WTC11 (cell line): ENCODE measurements at regions not wholly inside any gene's neighbourhood (a gene's known extent, or its start where the extent isn't known, plus 50 kb on each side); places are given as distances from the start of the nearest gene placed in this dataset.

Source experiments
- ATAC-seq: fragments of 200-7000 bp; cut with Tn5 transposase; 2 replicates; pipeline ENCODE4 v1.10.0; 2021; ENCODE audit warnings: mild to moderate bottlenecking, moderate library complexity
- CTCF ChIA-PET: fragments of 300-600 bp; sonication (Branson Sonifier 250); formaldehyde crosslinking; loops from one replicate; lab custom pipeline; 2021; ENCODE audit warnings: antibody characterized with exemption; lab: Charles Lee
- POLR2A ChIA-PET: fragments of 350-600 bp; sonication (Branson Sonifier 250); formaldehyde crosslinking; loops from one replicate; lab custom pipeline; 2021; ENCODE audit warnings: antibody characterized with exemption; lab: Charles Lee
- DNase-seq: peaks from one replicate; pipeline ENCODE4 v3.0.0; 2021; ENCODE audit warnings: low spot score
- H3K27ac Mint-ChIP-seq: 2 replicates; pipeline ENCODE4 v1.8.0; 2021; ENCODE audit warnings: mixed read lengths
- H3K27me3 Mint-ChIP-seq: 2 replicates; pipeline ENCODE4 v1.8.0; 2021; ENCODE audit warnings: low read depth, mild to moderate bottlenecking, moderate library complexity, mixed read lengths
- H3K36me3 Mint-ChIP-seq: 2 replicates; pipeline ENCODE4 v1.8.0; 2021; ENCODE audit warnings: mixed read lengths
- H3K4me1 Mint-ChIP-seq: 2 replicates; pipeline ENCODE4 v1.8.0; 2022; ENCODE audit warnings: mixed read lengths
- H3K4me3 Mint-ChIP-seq: 2 replicates; pipeline ENCODE4 v1.8.0; 2021; ENCODE audit warnings: mild to moderate bottlenecking, moderate library complexity, mixed read lengths
- H3K9me3 Mint-ChIP-seq: 2 replicates; pipeline ENCODE4 v1.8.0; 2021; ENCODE audit warnings: mixed read lengths
- ATF3 ChIP-seq: sonication (generic); formaldehyde crosslinking; conservative IDR thresholded peaks from 2 replicates; pipeline ENCODE4 v1.8.1; 2022; ENCODE audit warnings: mild to moderate bottlenecking, missing genetic modification reagents
- CREB1 ChIP-seq: sonication (generic); formaldehyde crosslinking; IDR thresholded peaks from 2 replicates; pipeline ENCODE4 v1.8.0; 2023; ENCODE audit warnings: mild to moderate bottlenecking, missing genetic modification reagents
- GRHL2 ChIP-seq: fragments of 250-450 bp; sonication (Bioruptor Pico); IDR thresholded peaks from 2 replicates; pipeline ENCODE4 v1.8.0; 2022; ENCODE audit warnings: mild to moderate bottlenecking, moderate library complexity; ENCODE audit not compliant: insufficient replicate concordance, severe bottlenecking
- GTF2I ChIP-seq: fragments of 250-450 bp; sonication (Bioruptor Pico); conservative IDR thresholded peaks from 2 replicates; pipeline ENCODE4 v1.4.0; 2021; ENCODE audit warnings: mild to moderate bottlenecking
- IRF2 ChIP-seq: sonication (generic); formaldehyde crosslinking; IDR thresholded peaks from 2 replicates; pipeline ENCODE4 v1.8.0; 2022; ENCODE audit warnings: low read depth, missing genetic modification reagents, borderline replicate concordance
- MXD4 ChIP-seq: fragments of 250-450 bp; sonication (Bioruptor Pico); IDR thresholded peaks from 2 replicates; pipeline ENCODE4 v1.8.0; 2021; ENCODE audit warnings: mild to moderate bottlenecking, moderate library complexity, borderline replicate concordance
- MYBL2 ChIP-seq: sonication (generic); formaldehyde crosslinking; IDR thresholded peaks from 2 replicates; pipeline ENCODE4 v1.8.1; 2023; ENCODE audit warnings: mild to moderate bottlenecking, moderate library complexity, missing genetic modification reagents
- NFATC4 ChIP-seq: fragments of 250-450 bp; sonication (Bioruptor Pico); IDR thresholded peaks from 2 replicates; pipeline ENCODE4 v1.9.0; 2021; ENCODE audit warnings: mild to moderate bottlenecking
- NFE2L1 ChIP-seq: sonication (generic); formaldehyde crosslinking; IDR thresholded peaks from 2 replicates; pipeline ENCODE4 v1.8.1; 2023; ENCODE audit warnings: missing genetic modification reagents
- NFYB ChIP-seq: sonication (generic); formaldehyde crosslinking; conservative IDR thresholded peaks from 2 replicates; pipeline ENCODE4 v1.8.0; 2022; ENCODE audit warnings: low read depth, missing genetic modification reagents
- PRRX2 ChIP-seq: fragments of 250-450 bp; sonication (Bioruptor Pico); IDR thresholded peaks from 2 replicates; pipeline ENCODE4 v1.8.0; 2021; ENCODE audit warnings: mild to moderate bottlenecking
- RORB ChIP-seq: fragments of 250-450 bp; sonication (Bioruptor Pico); IDR thresholded peaks from 2 replicates; pipeline ENCODE4 v1.9.0; 2021; ENCODE audit warnings: mild to moderate bottlenecking
- STAT6 ChIP-seq: sonication (generic); formaldehyde crosslinking; conservative IDR thresholded peaks from 2 replicates; pipeline ENCODE4 v1.8.1; 2023; ENCODE audit warnings: mild to moderate bottlenecking, low read depth, missing genetic modification reagents, moderate library complexity
- TP53 ChIP-seq: sonication (generic); formaldehyde crosslinking; IDR thresholded peaks from 2 replicates; pipeline ENCODE4 v1.8.1; 2023; ENCODE audit warnings: mild to moderate bottlenecking, missing genetic modification reagents
- ZNF121 ChIP-seq: sonication (generic); formaldehyde crosslinking; IDR thresholded peaks from 2 replicates; pipeline ENCODE4 v1.8.0; 2023; ENCODE audit warnings: missing genetic modification reagents
- ZNF512 ChIP-seq: sonication (generic); formaldehyde crosslinking; IDR thresholded peaks from 2 replicates; pipeline ENCODE4 v1.8.1; 2022; ENCODE audit warnings: missing genetic modification reagents, borderline replicate concordance
- ZNF671 ChIP-seq: fragments of 250-450 bp; sonication (Bioruptor Pico); IDR thresholded peaks from 2 replicates; pipeline ENCODE4 v1.8.0; 2021; ENCODE audit warnings: mild to moderate bottlenecking
- TF ChIP-seq, protein P1 (sequence below): fragments of 250-450 bp; sonication (Bioruptor Pico); IDR thresholded peaks from 2 replicates; pipeline ENCODE4 v1.9.0; 2021; ENCODE audit warnings: mild to moderate bottlenecking, borderline replicate concordance
- TF ChIP-seq, protein P2 (sequence below): fragments of 200-600 bp; IDR thresholded peaks from 2 replicates; pipeline ENCODE4 v1.8.0; 2022; ENCODE audit warnings: antibody characterized with exemption

GRCh38 chr9:84600739-84601138, 68.8 kb upstream of the NTRK2 start:
- H3K27me3 Mint-ChIP-seq: peaks cover 5% of the 10 kb centered on the region
- DNase-seq (no peak), ATAC-seq (no peak)
- ChIA-PET CTCF (no interaction called here), POLR2A (interaction anchor here (0.6 kb wide), 1 partner anchor 11 kb away, joined by 6 read pairs; no protein-coding TSS in a partner anchor)
- no peaks in the 10 kb centered on the region for H3K4me1 Mint-ChIP-seq
- TF ChIP-seq STAT6 (CRISPR knock-in tag): no peak
- no peak for TF ChIP-seq CREB1 (CRISPR knock-in tag)
- TF ChIP-seq TP53 (CRISPR knock-in tag): no peak
- no peak for TF ChIP-seq ZNF671 (CRISPR knock-in tag)
- TF ChIP-seq NFE2L1 (CRISPR knock-in tag): no peak
- no peak for TF ChIP-seq GRHL2 (CRISPR knock-in tag)
- no peak for TF ChIP-seq ATF3 (CRISPR knock-in tag)
- TF ChIP-seq, protein P1, sequence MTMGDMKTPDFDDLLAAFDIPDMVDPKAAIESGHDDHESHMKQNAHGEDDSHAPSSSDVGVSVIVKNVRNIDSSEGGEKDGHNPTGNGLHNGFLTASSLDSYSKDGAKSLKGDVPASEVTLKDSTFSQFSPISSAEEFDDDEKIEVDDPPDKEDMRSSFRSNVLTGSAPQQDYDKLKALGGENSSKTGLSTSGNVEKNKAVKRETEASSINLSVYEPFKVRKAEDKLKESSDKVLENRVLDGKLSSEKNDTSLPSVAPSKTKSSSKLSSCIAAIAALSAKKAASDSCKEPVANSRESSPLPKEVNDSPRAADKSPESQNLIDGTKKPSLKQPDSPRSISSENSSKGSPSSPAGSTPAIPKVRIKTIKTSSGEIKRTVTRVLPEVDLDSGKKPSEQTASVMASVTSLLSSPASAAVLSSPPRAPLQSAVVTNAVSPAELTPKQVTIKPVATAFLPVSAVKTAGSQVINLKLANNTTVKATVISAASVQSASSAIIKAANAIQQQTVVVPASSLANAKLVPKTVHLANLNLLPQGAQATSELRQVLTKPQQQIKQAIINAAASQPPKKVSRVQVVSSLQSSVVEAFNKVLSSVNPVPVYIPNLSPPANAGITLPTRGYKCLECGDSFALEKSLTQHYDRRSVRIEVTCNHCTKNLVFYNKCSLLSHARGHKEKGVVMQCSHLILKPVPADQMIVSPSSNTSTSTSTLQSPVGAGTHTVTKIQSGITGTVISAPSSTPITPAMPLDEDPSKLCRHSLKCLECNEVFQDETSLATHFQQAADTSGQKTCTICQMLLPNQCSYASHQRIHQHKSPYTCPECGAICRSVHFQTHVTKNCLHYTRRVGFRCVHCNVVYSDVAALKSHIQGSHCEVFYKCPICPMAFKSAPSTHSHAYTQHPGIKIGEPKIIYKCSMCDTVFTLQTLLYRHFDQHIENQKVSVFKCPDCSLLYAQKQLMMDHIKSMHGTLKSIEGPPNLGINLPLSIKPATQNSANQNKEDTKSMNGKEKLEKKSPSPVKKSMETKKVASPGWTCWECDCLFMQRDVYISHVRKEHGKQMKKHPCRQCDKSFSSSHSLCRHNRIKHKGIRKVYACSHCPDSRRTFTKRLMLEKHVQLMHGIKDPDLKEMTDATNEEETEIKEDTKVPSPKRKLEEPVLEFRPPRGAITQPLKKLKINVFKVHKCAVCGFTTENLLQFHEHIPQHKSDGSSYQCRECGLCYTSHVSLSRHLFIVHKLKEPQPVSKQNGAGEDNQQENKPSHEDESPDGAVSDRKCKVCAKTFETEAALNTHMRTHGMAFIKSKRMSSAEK (CRISPR knock-in tag): no peak
- TF ChIP-seq, protein P2, sequence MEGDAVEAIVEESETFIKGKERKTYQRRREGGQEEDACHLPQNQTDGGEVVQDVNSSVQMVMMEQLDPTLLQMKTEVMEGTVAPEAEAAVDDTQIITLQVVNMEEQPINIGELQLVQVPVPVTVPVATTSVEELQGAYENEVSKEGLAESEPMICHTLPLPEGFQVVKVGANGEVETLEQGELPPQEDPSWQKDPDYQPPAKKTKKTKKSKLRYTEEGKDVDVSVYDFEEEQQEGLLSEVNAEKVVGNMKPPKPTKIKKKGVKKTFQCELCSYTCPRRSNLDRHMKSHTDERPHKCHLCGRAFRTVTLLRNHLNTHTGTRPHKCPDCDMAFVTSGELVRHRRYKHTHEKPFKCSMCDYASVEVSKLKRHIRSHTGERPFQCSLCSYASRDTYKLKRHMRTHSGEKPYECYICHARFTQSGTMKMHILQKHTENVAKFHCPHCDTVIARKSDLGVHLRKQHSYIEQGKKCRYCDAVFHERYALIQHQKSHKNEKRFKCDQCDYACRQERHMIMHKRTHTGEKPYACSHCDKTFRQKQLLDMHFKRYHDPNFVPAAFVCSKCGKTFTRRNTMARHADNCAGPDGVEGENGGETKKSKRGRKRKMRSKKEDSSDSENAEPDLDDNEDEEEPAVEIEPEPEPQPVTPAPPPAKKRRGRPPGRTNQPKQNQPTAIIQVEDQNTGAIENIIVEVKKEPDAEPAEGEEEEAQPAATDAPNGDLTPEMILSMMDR: no peak
- TF ChIP-seq RORB (CRISPR knock-in tag): no peak
- no peak for TF ChIP-seq NFYB
- TF ChIP-seq GTF2I: no peak
- TF ChIP-seq ZNF121 (CRISPR knock-in tag): no peak
- TF ChIP-seq MYBL2 (CRISPR knock-in tag): no peak
- TF ChIP-seq NFATC4 (CRISPR knock-in tag): no peak
- TF ChIP-seq ZNF512: no peak
- TF ChIP-seq MXD4: no peak
- TF ChIP-seq IRF2 (CRISPR knock-in tag): no peak
- no peak for TF ChIP-seq PRRX2 (CRISPR knock-in tag)
- no peaks in the 10 kb centered on the region for H3K36me3 Mint-ChIP-seq
- no peak overlapping the region for H3K4me3 Mint-ChIP-seq
- peaks cover 7% of the 10 kb centered on the region; the same call in 1 of the 2 replicates for H3K9me3 Mint-ChIP-seq
- H3K27ac Mint-ChIP-seq: no peak overlapping the region
